ENCODE measurements at regions not wholly inside any gene's neighbourhood (a gene's known extent, or its start where the extent isn't known, plus 50 kb on each side); places are given as distances from the start of the nearest gene placed in this dataset.
"Not testable (repeated sequence)": the region's sequence is repeated elsewhere in the genome, so short reads cannot be mapped to it uniquely, and the experiment has no call there.

- no peak overlapping the region for H3K27ac ChIP-seq (ENCODE audit: low read length)
- H3K9ac ChIP-seq (ENCODE audit: low read depth, low read length) = no peak overlapping the region
- no peaks in the 10 kb centered on the region for H3K36me3 ChIP-seq (ENCODE audit: insufficient read depth, low read depth, low read length)
- H3K4me1 ChIP-seq (ENCODE audit: insufficient read depth, low read length) = no peaks in the 10 kb centered on the region
- no peak overlapping the region for H3K4me3 ChIP-seq (ENCODE audit: low read length)
- no peaks in the 10 kb centered on the region; the same call in 1 of the 2 replicates for H3K27me3 ChIP-seq (ENCODE audit: insufficient read depth, low read length)
- peaks cover 11% of the 10 kb centered on the region; the same call in 1 of the 2 replicates for H3K9me3 ChIP-seq (ENCODE audit: insufficient read depth, low read depth, low read length)
Measured at GRCh38 chr13:112153364-112153763, 86.4 kb downstream of the SOX1 start.

- Histone ChIP-seq H3K36me3 (ENCODE audit: insufficient read depth, low read depth, low read length) (no peaks in the 10 kb centered on the region), H3K9me3 (ENCODE audit: insufficient read depth, low read depth, low read length) (peaks cover 11% of the 10 kb centered on the region; the same call in 1 of the 2 replicates), H3K9ac (ENCODE audit: low read depth, low read length) (no peak overlapping the region), H3K4me3 (ENCODE audit: low read length) (no peak overlapping the region), H3K27me3 (ENCODE audit: insufficient read depth, low read length) (no peaks in the 10 kb centered on the region; the same call in 1 of the 2 replicates), H3K4me1 (ENCODE audit: insufficient read depth, low read length) (peaks cover 4% of the 10 kb centered on the region; the same call in 1 of the 2 replicates), H3K27ac (ENCODE audit: low read length) (no peak overlapping the region)
Measured at GRCh38 chr13:112153846-112154245, 86.9 kb downstream of the SOX1 start.

- Histone ChIP-seq H3K9ac (ENCODE audit: low read depth, low read length) (no peak overlapping the region), H3K4me1 (ENCODE audit: insufficient read depth, low read length) (peaks cover 10% of the 10 kb centered on the region; the same call in 1 of the 2 replicates), H3K27ac (ENCODE audit: low read length) (no peak overlapping the region), H3K9me3 (ENCODE audit: insufficient read depth, low read depth, low read length) (peaks cover 11% of the 10 kb centered on the region; the same call in 1 of the 2 replicates), H3K4me3 (ENCODE audit: low read length) (no peak overlapping the region), H3K27me3 (ENCODE audit: insufficient read depth, low read length) (no peaks in the 10 kb centered on the region; the same call in 1 of the 2 replicates), H3K36me3 (ENCODE audit: insufficient read depth, low read depth, low read length) (no peaks in the 10 kb centered on the region)
Measured at GRCh38 chr13:112154301-112155060, 87.5 kb downstream of the SOX1 start.

GRCh38 chr13:112158961-112159360 is 92.0 kb downstream of the SOX1 start:
- Histone ChIP-seq H3K27me3 (ENCODE audit: insufficient read depth, low read length) (0 out of 2 replicates have a peak, but pooled peaks cover 7% of the 10 kb centered on the region), H3K9ac (ENCODE audit: low read depth, low read length) (no peak overlapping the region; the same call in 1 of the 2 replicates), H3K36me3 (ENCODE audit: insufficient read depth, low read depth, low read length) (no peaks in the 10 kb centered on the region), H3K4me3 (ENCODE audit: low read length) (peak overlapping the region; percentile 7; the same call in 1 of the 2 replicates), H3K27ac (ENCODE audit: low read length) (no peak overlapping the region), H3K4me1 (ENCODE audit: insufficient read depth, low read length) (peaks cover 43% of the 10 kb centered on the region; the same call in 1 of the 2 replicates), H3K9me3 (ENCODE audit: insufficient read depth, low read depth, low read length) (peaks cover 11% of the 10 kb centered on the region; the same call in 1 of the 2 replicates)

- Histone ChIP-seq H3K27ac (ENCODE audit: low read length) (peak overlapping the region; percentile 85), H3K9ac (ENCODE audit: low read depth, low read length) (peak overlapping the region; percentile 90; the same call in 1 of the 2 replicates), H3K4me3 (ENCODE audit: low read length) (peak overlapping the region; percentile 7; the same call in 1 of the 2 replicates), H3K9me3 (ENCODE audit: insufficient read depth, low read depth, low read length) (peaks cover 11% of the 10 kb centered on the region; the same call in 1 of the 2 replicates), H3K36me3 (ENCODE audit: insufficient read depth, low read depth, low read length) (no peaks in the 10 kb centered on the region), H3K4me1 (ENCODE audit: insufficient read depth, low read length) (peaks cover 43% of the 10 kb centered on the region; the same call in 1 of the 2 replicates), H3K27me3 (ENCODE audit: insufficient read depth, low read length) (0 out of 2 replicates have a peak, but pooled peaks cover 7% of the 10 kb centered on the region)
Measured at GRCh38 chr13:112159575-112160547, 92.9 kb downstream of the SOX1 start.

- peak overlapping the region; percentile 58; the same call in 1 of the 2 replicates for H3K4me3 ChIP-seq (ENCODE audit: low read length)
- H3K27me3 ChIP-seq (ENCODE audit: insufficient read depth, low read length) = 0 out of 2 replicates have a peak, but pooled peaks cover 7% of the 10 kb centered on the region
- peaks cover 43% of the 10 kb centered on the region; the same call in 1 of the 2 replicates for H3K4me1 ChIP-seq (ENCODE audit: insufficient read depth, low read length)
- H3K9ac ChIP-seq (ENCODE audit: low read depth, low read length) = peak overlapping the region; percentile 90; the same call in 1 of the 2 replicates
- H3K9me3 ChIP-seq (ENCODE audit: insufficient read depth, low read depth, low read length) = peaks cover 11% of the 10 kb centered on the region; the same call in 1 of the 2 replicates
- H3K36me3 ChIP-seq (ENCODE audit: insufficient read depth, low read depth, low read length) = no peaks in the 10 kb centered on the region
- H3K27ac ChIP-seq (ENCODE audit: low read length) = peak overlapping the region; percentile 85
Measured at GRCh38 chr13:112160558-112160957, 93.6 kb downstream of the SOX1 start.

- Histone ChIP-seq H3K9me3 (ENCODE audit: insufficient read depth, low read depth, low read length) (peaks cover 11% of the 10 kb centered on the region; the same call in 1 of the 2 replicates), H3K27ac (ENCODE audit: low read length) (peak overlapping the region; percentile 85), H3K4me3 (ENCODE audit: low read length) (peak overlapping the region; percentile 58), H3K9ac (ENCODE audit: low read depth, low read length) (peak overlapping the region; percentile 90), H3K27me3 (ENCODE audit: insufficient read depth, low read length) (0 out of 2 replicates have a peak, but pooled peaks cover 7% of the 10 kb centered on the region), H3K4me1 (ENCODE audit: insufficient read depth, low read length) (peaks cover 43% of the 10 kb centered on the region; the same call in 1 of the 2 replicates), H3K36me3 (ENCODE audit: insufficient read depth, low read depth, low read length) (no peaks in the 10 kb centered on the region)
Measured at GRCh38 chr13:112161521-112162301, 94.8 kb downstream of the SOX1 start.

- H3K4me1 ChIP-seq (ENCODE audit: insufficient read depth, low read length) = peaks cover 39% of the 10 kb centered on the region; the same call in 1 of the 2 replicates
- H3K9ac ChIP-seq (ENCODE audit: low read depth, low read length); H3K27me3 ChIP-seq (ENCODE audit: insufficient read depth, low read length); H3K9me3 ChIP-seq (ENCODE audit: insufficient read depth, low read depth, low read length); H3K4me3 ChIP-seq (ENCODE audit: low read length); H3K27ac ChIP-seq (ENCODE audit: low read length); H3K36me3 ChIP-seq (ENCODE audit: insufficient read depth, low read depth, low read length): not testable (repeated sequence)
Measured at GRCh38 chr13:112163691-112164660, 97.0 kb downstream of the SOX1 start.

GRCh38 chr13:112165712-112166111 is 98.8 kb downstream of the SOX1 start:
- no peak overlapping the region for H3K27ac ChIP-seq (ENCODE audit: low read length)
- H3K36me3 ChIP-seq (ENCODE audit: insufficient read depth, low read depth, low read length) = no peaks in the 10 kb centered on the region
- H3K9me3 ChIP-seq (ENCODE audit: insufficient read depth, low read depth, low read length) = no peaks in the 10 kb centered on the region
- H3K9ac ChIP-seq (ENCODE audit: low read depth, low read length) = no peak overlapping the region; the same call in 1 of the 2 replicates
- H3K4me1 ChIP-seq (ENCODE audit: insufficient read depth, low read length) = peaks cover 22% of the 10 kb centered on the region; the same call in 1 of the 2 replicates
- no peak overlapping the region for H3K4me3 ChIP-seq (ENCODE audit: low read length)
- H3K27me3 ChIP-seq (ENCODE audit: insufficient read depth, low read length) = no peaks in the 10 kb centered on the region

- no peaks in the 10 kb centered on the region for H3K36me3 ChIP-seq (ENCODE audit: insufficient read depth, low read depth, low read length)
- H3K9ac ChIP-seq (ENCODE audit: low read depth, low read length) = no peak overlapping the region
- no peaks in the 10 kb centered on the region for H3K9me3 ChIP-seq (ENCODE audit: insufficient read depth, low read depth, low read length)
- no peak overlapping the region for H3K27ac ChIP-seq (ENCODE audit: low read length)
- no peaks in the 10 kb centered on the region; the same call in 1 of the 2 replicates for H3K4me1 ChIP-seq (ENCODE audit: insufficient read depth, low read length)
- no peaks in the 10 kb centered on the region for H3K27me3 ChIP-seq (ENCODE audit: insufficient read depth, low read length)
- H3K4me3 ChIP-seq (ENCODE audit: low read length) = no peak overlapping the region
Measured at GRCh38 chr13:112168761-112169160, 101.8 kb downstream of the SOX1 start.
